HEK293T (cell line): ENCODE measurements at regions not wholly inside any gene's neighbourhood (a gene's known extent, or its start where the extent isn't known, plus 50 kb on each side); places are given as distances from the start of the nearest gene placed in this dataset.
A peak's percentile ranks its signal among the peaks of the same experiment; 100 is the strongest.

Experiments used
- CTCF ChIA-PET: fragments of 350-600 bp; formaldehyde crosslinking; extraction: SDS; loops from one replicate; lab custom pipeline; 2021; ENCODE audit warnings: antibody characterized with exemption, inconsistent platforms; lab: Yijun Ruan, JAX
- POLR2A ChIA-PET: fragments of 350-600 bp; formaldehyde crosslinking; extraction: SDS; loops from one replicate; lab custom pipeline; 2020; ENCODE audit warnings: antibody characterized with exemption, inconsistent platforms; lab: Yijun Ruan, JAX
- DNase-seq: peaks from one replicate; pipeline ENCODE4 v3.0.0; 2012; ENCODE audit warnings: mixed read lengths; ENCODE audit errors: extremely low spot score
- ARNT ChIP-seq: fragments of 450-650 bp; IDR thresholded peaks from 2 replicates; pipeline ENCODE4 v1.6.1; 2017; ENCODE audit warnings: mild to moderate bottlenecking
- BHLHE40 ChIP-seq: fragments of 450-650 bp; IDR thresholded peaks from 2 replicates; pipeline ENCODE4 v1.6.1; 2016; ENCODE audit warnings: mild to moderate bottlenecking, moderate library complexity, borderline replicate concordance
- CTBP1 ChIP-seq: fragments of 450-650 bp; IDR thresholded peaks from 2 replicates; pipeline ENCODE4 v1.6.1; 2016; ENCODE audit warnings: borderline replicate concordance
- ELF4 ChIP-seq: fragments of 450-650 bp; IDR thresholded peaks from 2 replicates; pipeline ENCODE4 v1.6.1; 2017; ENCODE audit warnings: antibody characterized with exemption
- FOXA1 ChIP-seq: fragments of 450-650 bp; IDR thresholded peaks from 2 replicates; pipeline ENCODE4 v1.6.1; 2016; ENCODE audit warnings: mild to moderate bottlenecking
- FOXK2 ChIP-seq: fragments of 450-650 bp; IDR thresholded peaks from 2 replicates; pipeline ENCODE4 v1.6.1; 2016; ENCODE audit warnings: mild to moderate bottlenecking
- FOXM1 ChIP-seq: fragments of 450-650 bp; IDR thresholded peaks from 2 replicates; pipeline ENCODE4 v1.6.1; 2017; ENCODE audit warnings: mild to moderate bottlenecking, borderline replicate concordance
- HDGF ChIP-seq: fragments of 450-650 bp; IDR thresholded peaks from 2 replicates; pipeline ENCODE4 v1.6.1; 2017; ENCODE audit warnings: antibody characterized with exemption, borderline replicate concordance
- L3MBTL2 ChIP-seq: fragments of 450-650 bp; conservative IDR thresholded peaks from 2 replicates; pipeline ENCODE4 v1.6.1; 2016; ENCODE audit warnings: mild to moderate bottlenecking
- LEF1 ChIP-seq: fragments of 450-650 bp; IDR thresholded peaks from 2 replicates; pipeline ENCODE4 v1.6.1; 2017; ENCODE audit warnings: mild to moderate bottlenecking, borderline replicate concordance
- NFRKB ChIP-seq: fragments of 450-650 bp; IDR thresholded peaks from 2 replicates; pipeline ENCODE4 v1.6.1; 2016; ENCODE audit warnings: mild to moderate bottlenecking, moderate library complexity
- PKNOX1 ChIP-seq: fragments of 450-650 bp; IDR thresholded peaks from 2 replicates; pipeline ENCODE4 v1.6.1; 2016
- SP1 ChIP-seq: fragments of 450-650 bp; IDR thresholded peaks from 2 replicates; pipeline ENCODE4 v1.6.1; 2017
- SUZ12 ChIP-seq: fragments of 450-650 bp; IDR thresholded peaks from 2 replicates; pipeline ENCODE4 v1.6.1; 2016; ENCODE audit warnings: mild to moderate bottlenecking
- TARDBP ChIP-seq: fragments of 450-650 bp; IDR thresholded peaks from 2 replicates; pipeline ENCODE4 v1.6.1; 2016
- ZNF384 ChIP-seq: fragments of 450-650 bp; IDR thresholded peaks from 2 replicates; pipeline ENCODE4 v1.6.1; 2016

- ChIA-PET POLR2A (interaction anchor here (1.0 to 1.4 kb wide), 2 partner anchors 86 to 88 kb away, joined by 3 to 7 read pairs; partner anchors contain the start of gene CNKSR3), CTCF (interaction anchor here (0.5 to 1.1 kb wide), 3 partner anchors 17 to 80 kb away, joined by 3 to 6 read pairs (median 5); no protein-coding TSS in a partner anchor)
- DNase-seq: no peak
- TF ChIP-seq SP1 (no peak), ZNF384 (no peak), FOXA1 (no peak), L3MBTL2 (no peak)
Measured at GRCh38 chr6:154596009-154596408, 85.5 kb upstream of the CNKSR3 start.

GRCh38 chr6:154596701-154597100, 86.2 kb upstream of the CNKSR3 start:
- TF ChIP-seq FOXM1 (no peak), SP1 (no peak), BHLHE40 (no peak), SUZ12 (no peak), HDGF (no peak), ARNT (no peak), LEF1 (no peak), TARDBP (no peak), NFRKB (no peak), ELF4 (no peak), PKNOX1 (no peak), CTBP1 (no peak), ZNF384 (no peak), FOXK2 (no peak)
- CTCF ChIA-PET: interaction anchor here (0.5 kb wide), 1 partner anchor 25 kb away, joined by 5 read pairs; no protein-coding TSS in a partner anchor
- POLR2A ChIA-PET: interaction anchor here (1.0 to 1.4 kb wide), 2 partner anchors 87 kb away, joined by 3 to 7 read pairs; partner anchors contain the start of gene CNKSR3
- no peak for DNase-seq

GRCh38 chr6:154598399-154598798, 87.9 kb upstream of the CNKSR3 start:
- DNase-seq: no peak
- TF ChIP-seq TARDBP (no peak), SUZ12 (no peak), L3MBTL2 (no peak)
- POLR2A ChIA-PET: no interaction called here
- CTCF ChIA-PET: no interaction called here

GRCh38 chr6:154602296-154602695, 91.8 kb upstream of the CNKSR3 start:
- CTCF ChIA-PET: interaction anchor here (0.6 kb wide), 1 partner anchor 51 kb away, joined by 5 read pairs; no protein-coding TSS in a partner anchor
- POLR2A ChIA-PET: interaction anchor here (1.1 kb wide), 1 partner anchor 10 kb away, joined by 3 read pairs; no protein-coding TSS in a partner anchor
- TF ChIP-seq SP1 (no peak), PKNOX1 (peak; percentile 67), ARNT (no peak)
- no peak for DNase-seq

- TF ChIP-seq SP1 (no peak), TARDBP (no peak), FOXM1 (no peak), SUZ12 (no peak), LEF1 (no peak)
- DNase-seq: no peak
- ChIA-PET POLR2A (interaction anchor here (1.1 kb wide), 1 partner anchor 10 kb away, joined by 3 read pairs; no protein-coding TSS in a partner anchor), CTCF (interaction anchor here (0.6 kb wide), 1 partner anchor 51 kb away, joined by 5 read pairs; no protein-coding TSS in a partner anchor)
Measured at GRCh38 chr6:154602708-154603107, 92.2 kb upstream of the CNKSR3 start.

- ChIA-PET CTCF (interaction anchor here (0.7 kb wide), 1 partner anchor 335 kb away, joined by 4 read pairs; no protein-coding TSS in a partner anchor), POLR2A (no interaction called here)
- DNase-seq: no peak
- TF ChIP-seq ZNF384: no peak
- no peak for TF ChIP-seq HDGF
- TF ChIP-seq ARNT: no peak
- TF ChIP-seq L3MBTL2: no peak
- TF ChIP-seq SUZ12: no peak
- TF ChIP-seq SP1: no peak
- TF ChIP-seq LEF1: no peak
- no peak for TF ChIP-seq CTBP1
- TF ChIP-seq NFRKB: no peak
- no peak for TF ChIP-seq FOXA1
- no peak for TF ChIP-seq FOXK2
Measured at GRCh38 chr6:154604119-154604518, 93.6 kb upstream of the CNKSR3 start.

- ChIA-PET CTCF (interaction anchor here (0.5 to 0.7 kb wide), 2 partner anchors 13 to 86 kb away, joined by 3 read pairs; no protein-coding TSS in a partner anchor), POLR2A (no interaction called here)
Measured at GRCh38 chr6:154605178-154605881, 94.8 kb upstream of the CNKSR3 start.

More at GRCh38 chr6:154605178-154605881, 94.8 kb upstream of the CNKSR3 start:
- no peak for TF ChIP-seq ELF4
- no peak for TF ChIP-seq LEF1
- no peak for TF ChIP-seq CTBP1
- no peak for TF ChIP-seq PKNOX1
- TF ChIP-seq NFRKB: no peak
- TF ChIP-seq FOXM1: no peak
- no peak for DNase-seq
